GM19035 (cell line): ENCODE measurements at regions not wholly inside any gene's neighbourhood (a gene's known extent, or its start where the extent isn't known, plus 50 kb on each side); places are given as distances from the start of the nearest gene placed in this dataset.
"Not testable (repeated sequence)": the region's sequence is repeated elsewhere in the genome, so short reads cannot be mapped to it uniquely, and the experiment has no call there.

Source experiments
- ATAC-seq: cut with Tn5 transposase; IDR thresholded peaks from one replicate; pipeline ENCODE4 v1.9.1; 2021; ENCODE audit not compliant: unreplicated experiment

- no peak for ATAC-seq
These were observed 579.4 kb downstream of the JRKL start for GRCh38 chr11:96969251-96969650.

- no peak for ATAC-seq
These were observed 588.9 kb downstream of the JRKL start for GRCh38 chr11:96978751-96979150.

- ATAC-seq, result no peak
These were observed 596.7 kb downstream of the JRKL start for GRCh38 chr11:96986516-96986915.

- no peak for ATAC-seq
These were observed 601.1 kb downstream of the JRKL start for GRCh38 chr11:96990914-96991313.

- no peak for ATAC-seq
These were observed 610.7 kb downstream of the JRKL start for GRCh38 chr11:97000481-97000880.

GRCh38 chr11:97007283-97007682, 617.5 kb downstream of the JRKL start:
- no peak for ATAC-seq

- ATAC-seq, result no peak
These were observed 619.8 kb downstream of the JRKL start for GRCh38 chr11:97009613-97010012.

GRCh38 chr11:97010997-97011396, 621.2 kb downstream of the JRKL start:
- not testable (repeated sequence) for ATAC-seq

- no peak for ATAC-seq
These were observed 625.5 kb downstream of the JRKL start for GRCh38 chr11:97015327-97015726.

- no peak for ATAC-seq
These were observed 629.5 kb downstream of the JRKL start for GRCh38 chr11:97019305-97019704.

GRCh38 chr11:97019754-97020153, 629.9 kb downstream of the JRKL start:
- no peak for ATAC-seq

GRCh38 chr11:97022955-97023354, 633.1 kb downstream of the JRKL start:
- no peak for ATAC-seq

GRCh38 chr11:97028836-97029406, 639.1 kb downstream of the JRKL start:
- no peak for ATAC-seq

- no peak for ATAC-seq
These were observed 643.4 kb downstream of the JRKL start for GRCh38 chr11:97033178-97033577.

- ATAC-seq, result no peak
These were observed 658.7 kb downstream of the JRKL start for GRCh38 chr11:97048481-97048880.

- ATAC-seq, result no peak
These were observed 670.4 kb downstream of the JRKL start for GRCh38 chr11:97060184-97060583.

GRCh38 chr11:97069160-97069559, 679.3 kb downstream of the JRKL start:
- ATAC-seq, result no peak

GRCh38 chr11:97072420-97072819, 682.6 kb downstream of the JRKL start:
- no peak for ATAC-seq

- ATAC-seq, result not testable (repeated sequence)
These were observed 686.9 kb downstream of the JRKL start for GRCh38 chr11:97076666-97077065.

GRCh38 chr11:97078443-97078842, 688.6 kb downstream of the JRKL start:
- ATAC-seq, result no peak

GRCh38 chr11:97079244-97079643, 689.4 kb downstream of the JRKL start:
- no peak for ATAC-seq

- ATAC-seq, result no peak
These were observed 697.6 kb downstream of the JRKL start for GRCh38 chr11:97087419-97087818.

GRCh38 chr11:97092823-97093222, 703.0 kb downstream of the JRKL start:
- ATAC-seq, result no peak
